ENCODE measurements at regions not wholly inside any gene's neighbourhood (a gene's known extent, or its start where the extent isn't known, plus 50 kb on each side); places are given as distances from the start of the nearest gene placed in this dataset.

DNA sequence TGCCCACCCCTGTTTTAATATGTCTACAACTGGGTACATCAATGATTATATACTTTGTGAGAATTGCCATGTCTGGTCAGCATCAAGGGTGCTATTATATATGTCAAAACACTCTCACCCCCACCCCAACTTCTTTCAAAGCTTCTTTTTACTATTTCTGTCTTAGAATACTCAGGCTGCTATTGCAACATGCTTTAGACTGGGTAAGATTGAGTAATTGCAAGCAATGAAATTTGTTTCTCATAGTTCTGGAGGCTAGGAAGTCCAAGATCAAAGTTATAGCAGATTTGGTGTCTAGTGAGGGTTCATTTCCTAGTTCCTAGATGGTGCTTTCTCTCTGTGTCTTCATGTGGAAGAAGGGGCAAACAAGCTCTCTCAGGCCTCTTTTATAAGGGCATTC lies 100.5 kb upstream of the KCNK1 start:
- Histone ChIP-seq H3K9me3 (ENCODE audit: low read length) (no peaks in the 10 kb centered on the region), H3K79me2 (ENCODE audit: insufficient read depth, low read length) (no peaks in the 10 kb centered on the region), H3K36me3 (ENCODE audit: insufficient read depth, low read length) (no peaks in the 10 kb centered on the region), H3K4me1 (ENCODE audit: insufficient read depth, low read length, severe bottlenecking) (no peaks in the 10 kb centered on the region), H3K27ac (ENCODE audit: low read depth, low read length, poor library complexity, severe bottlenecking) (no peak overlapping the region), H3K4me2 (ENCODE audit: low read length) (no peak overlapping the region), H3K4me3 (ENCODE audit: low read depth, low read length, poor library complexity, severe bottlenecking) (no peak overlapping the region), H3K27me3 (ENCODE audit: insufficient read depth, low read length) (no peaks in the 10 kb centered on the region), H2AFZ (ENCODE audit: low read length) (no peak overlapping the region), H4K20me1 (ENCODE audit: insufficient read depth, low read length) (no peaks in the 10 kb centered on the region), H3K9ac (ENCODE audit: low read length) (no peak overlapping the region), H3F3A (ENCODE audit: insufficient read depth, low read length) (no peaks in the 10 kb centered on the region), H3K9me2 (ENCODE audit: low read depth, low read length) (no peaks in the 10 kb centered on the region)
- TF ChIP-seq EZH2 (IDR thresholded peaks at IDR 0.05; ENCODE audit: borderline replicate concordance, low read length) (no peak), CTCF (IDR thresholded peaks at IDR 0.05; ENCODE audit: low read length) (no peak)

- no peak overlapping the region for H3K9ac ChIP-seq (ENCODE audit: low read length)
- no peaks in the 10 kb centered on the region for H3K79me2 ChIP-seq (ENCODE audit: insufficient read depth, low read length)
- H3K4me2 ChIP-seq (ENCODE audit: low read length) = no peak overlapping the region
- TF ChIP-seq EZH2 (IDR thresholded peaks at IDR 0.05; ENCODE audit: borderline replicate concordance, low read length) = no peak
- TF ChIP-seq CTCF (IDR thresholded peaks at IDR 0.05; ENCODE audit: low read length) = no peak
- no peaks in the 10 kb centered on the region for H3K27me3 ChIP-seq (ENCODE audit: insufficient read depth, low read length)
- no peak overlapping the region for H3K4me3 ChIP-seq (ENCODE audit: low read depth, low read length, poor library complexity, severe bottlenecking)
- no peaks in the 10 kb centered on the region for H3K9me3 ChIP-seq (ENCODE audit: low read length)
- no peaks in the 10 kb centered on the region for H3F3A ChIP-seq (ENCODE audit: insufficient read depth, low read length)
- no peaks in the 10 kb centered on the region for H3K4me1 ChIP-seq (ENCODE audit: insufficient read depth, low read length, severe bottlenecking)
- no peaks in the 10 kb centered on the region for H3K9me2 ChIP-seq (ENCODE audit: low read depth, low read length)
- no peaks in the 10 kb centered on the region for H3K36me3 ChIP-seq (ENCODE audit: insufficient read depth, low read length)
- H3K27ac ChIP-seq (ENCODE audit: low read depth, low read length, poor library complexity, severe bottlenecking) = no peak overlapping the region
- H2AFZ ChIP-seq (ENCODE audit: low read length) = no peak overlapping the region
- no peaks in the 10 kb centered on the region for H4K20me1 ChIP-seq (ENCODE audit: insufficient read depth, low read length)
Measured at GRCh38 chr1:233514946-233515391, 98.9 kb upstream of the KCNK1 start.

DNA sequence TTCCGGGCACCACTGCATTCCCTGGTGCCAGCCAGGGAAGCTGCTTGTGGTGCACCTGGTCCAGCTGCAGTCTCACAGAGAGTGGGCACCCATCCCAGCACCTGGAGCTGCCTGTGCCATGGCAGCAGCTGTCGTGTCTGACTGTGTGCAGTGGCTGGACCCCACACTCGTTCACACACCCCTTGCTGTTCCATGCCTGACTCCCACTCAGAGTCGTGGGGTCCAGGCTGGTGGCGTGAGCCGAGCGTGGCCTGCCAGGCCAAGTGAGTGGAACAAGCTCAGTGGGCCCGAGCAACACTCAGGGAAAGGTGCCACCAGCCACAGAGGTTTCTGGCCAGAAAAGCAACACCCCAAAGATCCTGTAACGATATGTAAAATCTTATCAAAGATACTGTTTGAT lies 97.2 kb upstream of the KCNK1 start:
- H2AFZ ChIP-seq (ENCODE audit: low read length) = no peak overlapping the region
- H3K36me3 ChIP-seq (ENCODE audit: insufficient read depth, low read length) = no peaks in the 10 kb centered on the region
- H3K27ac ChIP-seq (ENCODE audit: low read depth, low read length, poor library complexity, severe bottlenecking) = no peak overlapping the region
- TF ChIP-seq CTCF (IDR thresholded peaks at IDR 0.05; ENCODE audit: low read length) (no peak), EZH2 (IDR thresholded peaks at IDR 0.05; ENCODE audit: borderline replicate concordance, low read length) (no peak)
- H3K4me3 ChIP-seq (ENCODE audit: low read depth, low read length, poor library complexity, severe bottlenecking) = no peak overlapping the region
- H3K9me2 ChIP-seq (ENCODE audit: low read depth, low read length) = no peaks in the 10 kb centered on the region
- no peaks in the 10 kb centered on the region for H3K9me3 ChIP-seq (ENCODE audit: low read length)
- no peaks in the 10 kb centered on the region for H3K79me2 ChIP-seq (ENCODE audit: insufficient read depth, low read length)
- H3F3A ChIP-seq (ENCODE audit: insufficient read depth, low read length) = no peaks in the 10 kb centered on the region
- H3K9ac ChIP-seq (ENCODE audit: low read length) = no peak overlapping the region
- no peaks in the 10 kb centered on the region for H3K4me1 ChIP-seq (ENCODE audit: insufficient read depth, low read length, severe bottlenecking)
- H4K20me1 ChIP-seq (ENCODE audit: insufficient read depth, low read length) = no peaks in the 10 kb centered on the region
- no peaks in the 10 kb centered on the region for H3K27me3 ChIP-seq (ENCODE audit: insufficient read depth, low read length)
- no peak overlapping the region for H3K4me2 ChIP-seq (ENCODE audit: low read length)
